ENCODE measurements at regions not wholly inside any gene's neighbourhood (a gene's known extent, or its start where the extent isn't known, plus 50 kb on each side); places are given as distances from the start of the nearest gene placed in this dataset.

GRCh38 chr14:66425402-66425801, 60.8 kb upstream of the CCDC196 start (continued):
- TF ChIP-seq ELK1 (IDR thresholded peaks at IDR 0.05; ENCODE audit: borderline replicate concordance, low read depth, low read length) (no peak), NFE2L2 (IDR thresholded peaks at IDR 0.05; ENCODE audit: low read depth, low read length) (no peak), CHD1 (IDR thresholded peaks at IDR 0.05; ENCODE audit: low read depth, low read length) (no peak)

GRCh38 chr14:66426451-66426850, 59.7 kb upstream of the CCDC196 start:
- H3K9me1 ChIP-seq (ENCODE audit: insufficient read depth, low read length) = no peaks in the 10 kb centered on the region
- no peak overlapping the region for H3K27ac ChIP-seq (ENCODE audit: insufficient read depth, low read length)
- no TSS peak for BruUV-seq (replicated peaks)
- H3K56ac ChIP-seq (ENCODE audit: extremely low read depth, insufficient read depth, low read length) = no peak overlapping the region
- H2AFZ ChIP-seq (replicated peaks; ENCODE audit: low read length, poor library complexity) = no peak overlapping the region
- H3K9me3 ChIP-seq (ENCODE audit: control insufficient read depth, insufficient read depth, low read length) = no peaks in the 10 kb centered on the region
- H2AK5ac ChIP-seq (ENCODE audit: low read depth, low read length) = no peak overlapping the region
- H4K8ac ChIP-seq (ENCODE audit: low read depth in 2 of 2, low read length in 2 of 2) = no peak overlapping the region
- dilution Hi-C loops (cut with HindIII; ENCODE audit: low sequenced_read_pairs, unreplicated experiment) = no loop called here
- H2AK9ac ChIP-seq (replicated peaks; ENCODE audit: low read depth, low read length, poor library complexity) = no peak overlapping the region
- ChIA-PET POLR2A (ENCODE audit: unreplicated experiment) (no interaction called here), CTCF (no interaction called here)
- H3K18ac ChIP-seq (ENCODE audit: low read depth, low read length) = no peak overlapping the region
- no peak overlapping the region for H4K91ac ChIP-seq (ENCODE audit: insufficient read depth, low read depth, low read length)
- WGBS, 2 experiments (ENCODE audit: extremely low coverage in 2 of 2, insufficient read length in 1 of 2) = no CpG with 5 or more reads among the region's 2 CpGs
- H2BK20ac ChIP-seq (ENCODE audit: low read depth, low read length) = no peak overlapping the region
- H3K4me1 ChIP-seq (ENCODE audit: control insufficient read depth, insufficient read depth, low read length) = no peaks in the 10 kb centered on the region
- no peak overlapping the region for H2BK120ac ChIP-seq (ENCODE audit: low read depth, low read length)
- H3K23ac ChIP-seq (ENCODE audit: low read depth, low read length) = no peak overlapping the region
- H2BK5ac ChIP-seq (ENCODE audit: low read depth, low read length, poor library complexity, severe bottlenecking) = no peak overlapping the region
- no peak overlapping the region for H3K14ac ChIP-seq (replicated peaks; ENCODE audit: low read depth, low read length)
- H3K9ac ChIP-seq (ENCODE audit: low read depth, low read length) = no peak overlapping the region
- TF ChIP-seq MAFK (IDR thresholded peaks at IDR 0.05; ENCODE audit: low read depth, low read length) (no peak), CEBPB (IDR thresholded peaks at IDR 0.05; ENCODE audit: low read depth, low read length) (no peak), POLR2A (IDR thresholded peaks at IDR 0.05; ENCODE audit: low read depth, low read length) (no peak), BHLHE40 (IDR thresholded peaks at IDR 0.05; ENCODE audit: low read depth, low read length) (no peak), MXI1 (IDR thresholded peaks at IDR 0.05; ENCODE audit: borderline replicate concordance, low read depth, low read length) (no peak), SMC3 (IDR thresholded peaks at IDR 0.05; ENCODE audit: low read depth, low read length) (no peak), NFE2L2 (IDR thresholded peaks at IDR 0.05; ENCODE audit: low read depth, low read length) (no peak)
- no peak overlapping the region for H3K4me3 ChIP-seq (ENCODE audit: insufficient read depth, low read depth, low read length)
- H3K27me3 ChIP-seq (ENCODE audit: control insufficient read depth, insufficient read depth, low read length) = no peaks in the 10 kb centered on the region
- H3K4me2 ChIP-seq (ENCODE audit: low read depth, low read length) = no peak overlapping the region
- no peak overlapping the region for H4K5ac ChIP-seq (ENCODE audit: low read depth, low read length)
- H3K79me1 ChIP-seq (ENCODE audit: low read depth in 1 of 2, low read length in 2 of 2) = no peaks in the 10 kb centered on the region
- no peak overlapping the region for H3K4ac ChIP-seq (ENCODE audit: low read depth, low read length)
- intact Hi-C loops (cut with micrococcal nuclease) = no loop called here
- ATAC-seq (ENCODE audit: low read depth) (no peak), DNase-seq (no peak)
- H3K36me3 ChIP-seq (ENCODE audit: control insufficient read depth, insufficient read depth, low read length) = no peaks in the 10 kb centered on the region
- in situ Hi-C loops (cut with MboI; ENCODE audit: low sequenced_read_pairs) = no loop called here
- H2BK15ac ChIP-seq (ENCODE audit: low read depth, low read length) = no peak overlapping the region
- no peaks in the 10 kb centered on the region for H4K20me1 ChIP-seq (ENCODE audit: insufficient read depth, low read length)
